Superior temporal gyrus (tissue), 1 donor: ENCODE measurements at regions not wholly inside any gene's neighbourhood (a gene's known extent, or its start where the extent isn't known, plus 50 kb on each side); places are given as distances from the start of the nearest gene placed in this dataset.

Experiments used
- DNase-seq: peaks from one replicate; pipeline ENCODE4 v3.0.0-alpha.2; 2016; ENCODE audit errors: extremely low spot score

GRCh38 chr3:68315546-68315945, 616.8 kb downstream of the TAFA4 start:
- DNase-seq = no peak

GRCh38 chr3:68306571-68306970, 625.8 kb downstream of the TAFA4 start:
- DNase-seq = no peak

- no peak for DNase-seq
Observed at GRCh38 chr3:68295457-68295856, 636.9 kb downstream of the TAFA4 start.

GRCh38 chr3:68290333-68290732, 635.9 kb upstream of the SUCLG2 start:
- DNase-seq = no peak

- no peak for DNase-seq
Observed at GRCh38 chr3:68288085-68288484, 633.7 kb upstream of the SUCLG2 start.

GRCh38 chr3:68287101-68287500, 632.7 kb upstream of the SUCLG2 start:
- no peak for DNase-seq

GRCh38 chr3:68274286-68274685, 619.9 kb upstream of the SUCLG2 start:
- DNase-seq = no peak

GRCh38 chr3:68271145-68271544, 616.7 kb upstream of the SUCLG2 start:
- DNase-seq = no peak

- peak; percentile 51 for DNase-seq
Observed at GRCh38 chr3:68256635-68257223, 602.3 kb upstream of the SUCLG2 start.

- DNase-seq = no peak
Observed at GRCh38 chr3:68249265-68249664, 594.9 kb upstream of the SUCLG2 start.

- DNase-seq = no peak
Observed at GRCh38 chr3:68242606-68243005, 588.2 kb upstream of the SUCLG2 start.

- no peak for DNase-seq
Observed at GRCh38 chr3:68239542-68239941, 585.1 kb upstream of the SUCLG2 start.

- peak; percentile 60 for DNase-seq
Observed at GRCh38 chr3:68234076-68234780, 579.8 kb upstream of the SUCLG2 start.

- DNase-seq = peak; percentile 30
Observed at GRCh38 chr3:68228856-68229255, 574.4 kb upstream of the SUCLG2 start.

GRCh38 chr3:68220832-68221231, 566.4 kb upstream of the SUCLG2 start:
- DNase-seq = no peak

GRCh38 chr3:68211637-68212036, 557.2 kb upstream of the SUCLG2 start:
- no peak for DNase-seq

- no peak for DNase-seq
Observed at GRCh38 chr3:68210635-68211034, 556.2 kb upstream of the SUCLG2 start.

GRCh38 chr3:68207327-68207726, 552.9 kb upstream of the SUCLG2 start:
- no peak for DNase-seq

GRCh38 chr3:68206524-68207117, 552.2 kb upstream of the SUCLG2 start:
- no peak for DNase-seq

GRCh38 chr3:68186733-68187132, 532.3 kb upstream of the SUCLG2 start:
- no peak for DNase-seq

- no peak for DNase-seq
Observed at GRCh38 chr3:68176600-68176999, 522.2 kb upstream of the SUCLG2 start.

GRCh38 chr3:68173012-68173634, 518.7 kb upstream of the SUCLG2 start:
- no peak for DNase-seq

- DNase-seq = no peak
Observed at GRCh38 chr3:68172039-68172438, 517.6 kb upstream of the SUCLG2 start.
